Muscle layer of duodenum (tissue), 2 donors: ENCODE measurements at regions not wholly inside any gene's neighbourhood (a gene's known extent, or its start where the extent isn't known, plus 50 kb on each side); places are given as distances from the start of the nearest gene placed in this dataset.

Source experiments
- H3K27ac ChIP-seq: one replicate; pipeline ENCODE4 v1.7.0; 2013; ENCODE audit warnings: mild to moderate bottlenecking, low read length
- H3K27me3 ChIP-seq: one replicate; pipeline ENCODE4 v1.7.0; 2013; ENCODE audit warnings: low read depth, mild to moderate bottlenecking, control low read depth, low read length
- H3K36me3 ChIP-seq, 2 donors: one replicate each; pipeline ENCODE4 v1.7.0; 2013; ENCODE audit warnings: low read length in 2 of 2, control low read depth in 1 of 2, mild to moderate bottlenecking in 1 of 2; ENCODE audit not compliant: insufficient read depth in 2 of 2, control insufficient read depth in 1 of 2
- H3K4me1 ChIP-seq, 2 donors: one replicate each; pipeline ENCODE4 v1.7.0; 2013; ENCODE audit warnings: low read length in 2 of 2, mild to moderate bottlenecking in 2 of 2, control low read depth in 1 of 2, moderate library complexity in 1 of 2; ENCODE audit not compliant: insufficient read depth in 2 of 2, control insufficient read depth in 1 of 2
- H3K4me3 ChIP-seq, 2 donors: one replicate each; pipeline ENCODE4 v1.7.0; 2013; ENCODE audit warnings: low read length in 2 of 2, low read depth in 1 of 2, mild to moderate bottlenecking in 1 of 2
- H3K9me3 ChIP-seq, 2 donors: one replicate each; pipeline ENCODE4 v1.7.0; 2013; ENCODE audit warnings: low read length in 2 of 2, control low read depth in 1 of 2, mild to moderate bottlenecking in 1 of 2; ENCODE audit not compliant: control insufficient read depth in 1 of 2
- donor health status: healthy.

GRCh38 chr20:62536871-62537401 is 61.1 kb upstream of the GATA5 start:
- Histone ChIP-seq H3K4me3 (no peak overlapping the region), H3K27me3 (no peaks in the 10 kb centered on the region), H3K27ac (no peak overlapping the region), H3K9me3 (no peaks in the 10 kb centered on the region), H3K36me3 (no peaks in the 10 kb centered on the region), H3K4me1 (peaks cover 0 to 8% of the 10 kb centered on the region in 2 donors)

- no peak overlapping the region for H3K4me3 ChIP-seq
- no peaks in the 10 kb centered on the region for H3K36me3 ChIP-seq
- H3K4me1 ChIP-seq, result peaks cover 0 to 8% of the 10 kb centered on the region in 2 donors
- no peaks in the 10 kb centered on the region for H3K27me3 ChIP-seq
- no peak overlapping the region for H3K27ac ChIP-seq
- H3K9me3 ChIP-seq, result no peaks in the 10 kb centered on the region
Measured at GRCh38 chr20:62537649-62538292, 62.0 kb upstream of the GATA5 start.

GRCh38 chr20:62539198-62540045 is 63.6 kb upstream of the GATA5 start:
- Histone ChIP-seq H3K27ac (no peak overlapping the region), H3K4me1 (peaks cover 0 to 18% of the 10 kb centered on the region in 2 donors), H3K27me3 (no peaks in the 10 kb centered on the region), H3K36me3 (no peaks in the 10 kb centered on the region), H3K4me3 (no peak overlapping the region), H3K9me3 (no peaks in the 10 kb centered on the region)

- H3K27ac ChIP-seq, result no peak overlapping the region
- H3K27me3 ChIP-seq, result no peaks in the 10 kb centered on the region
- H3K9me3 ChIP-seq, result peaks cover 0 to 4% of the 10 kb centered on the region in 2 donors
- no peaks in the 10 kb centered on the region for H3K36me3 ChIP-seq
- no peak overlapping the region for H3K4me3 ChIP-seq
- H3K4me1 ChIP-seq, result peaks cover 0 to 18% of the 10 kb centered on the region in 2 donors
Measured at GRCh38 chr20:62540504-62540903, 64.7 kb upstream of the GATA5 start.

- Histone ChIP-seq H3K4me1 (peaks cover 0 to 21% of the 10 kb centered on the region in 2 donors), H3K27ac (no peak overlapping the region), H3K4me3 (no peak overlapping the region), H3K36me3 (no peaks in the 10 kb centered on the region), H3K9me3 (peaks cover 0 to 4% of the 10 kb centered on the region in 2 donors), H3K27me3 (no peaks in the 10 kb centered on the region)
Measured at GRCh38 chr20:62542862-62543261, 67.1 kb upstream of the GATA5 start.

- Histone ChIP-seq H3K4me3 (no peak overlapping the region), H3K4me1 (peaks cover 0 to 28% of the 10 kb centered on the region in 2 donors), H3K9me3 (peaks cover 0 to 4% of the 10 kb centered on the region in 2 donors), H3K27me3 (no peaks in the 10 kb centered on the region), H3K27ac (no peak overlapping the region), H3K36me3 (no peaks in the 10 kb centered on the region)
Measured at GRCh38 chr20:62543470-62544302, 67.9 kb upstream of the GATA5 start.

GRCh38 chr20:62544505-62545055 is 68.8 kb upstream of the GATA5 start:
- no peak overlapping the region for H3K27ac ChIP-seq
- peaks cover 0 to 31% of the 10 kb centered on the region in 2 donors for H3K4me1 ChIP-seq
- H3K4me3 ChIP-seq, result no peak overlapping the region
- H3K36me3 ChIP-seq, result no peaks in the 10 kb centered on the region
- no peaks in the 10 kb centered on the region for H3K27me3 ChIP-seq
- H3K9me3 ChIP-seq, result peaks cover 0 to 4% of the 10 kb centered on the region in 2 donors

- H3K27ac ChIP-seq, result no peak overlapping the region
- peaks cover 0 to 24% of the 10 kb centered on the region in 2 donors for H3K4me1 ChIP-seq
- no peaks in the 10 kb centered on the region for H3K36me3 ChIP-seq
- H3K9me3 ChIP-seq, result peaks cover 0 to 4% of the 10 kb centered on the region in 2 donors
- H3K4me3 ChIP-seq, result no peak overlapping the region
- no peaks in the 10 kb centered on the region for H3K27me3 ChIP-seq
Measured at GRCh38 chr20:62545271-62545670, 69.5 kb upstream of the GATA5 start.

GRCh38 chr20:62545901-62546525 is 70.2 kb upstream of the GATA5 start:
- no peaks in the 10 kb centered on the region for H3K36me3 ChIP-seq
- H3K9me3 ChIP-seq, result peaks cover 0 to 4% of the 10 kb centered on the region in 2 donors
- no peak overlapping the region for H3K4me3 ChIP-seq
- no peak overlapping the region for H3K27ac ChIP-seq
- no peaks in the 10 kb centered on the region for H3K27me3 ChIP-seq
- peaks cover 0 to 28% of the 10 kb centered on the region in 2 donors for H3K4me1 ChIP-seq

- no peak overlapping the region for H3K27ac ChIP-seq
Measured at GRCh38 chr20:62546606-62547005, 70.8 kb upstream of the GATA5 start.

More at GRCh38 chr20:62546606-62547005, 70.8 kb upstream of the GATA5 start:
- Histone ChIP-seq H3K36me3 (no peaks in the 10 kb centered on the region), H3K4me1 (peaks cover 0 to 33% of the 10 kb centered on the region in 2 donors), H3K27me3 (no peaks in the 10 kb centered on the region), H3K4me3 (no peak overlapping the region), H3K9me3 (peaks cover 0 to 4% of the 10 kb centered on the region in 2 donors)
